HG03103 (cell line): ENCODE measurements at regions not wholly inside any gene's neighbourhood (a gene's known extent, or its start where the extent isn't known, plus 50 kb on each side); places are given as distances from the start of the nearest gene placed in this dataset.

ENCODE experiments used
- ATAC-seq: cut with Tn5 transposase; IDR thresholded peaks from one replicate; pipeline ENCODE4 v1.9.1; 2021; ENCODE audit warnings: low read depth; ENCODE audit not compliant: unreplicated experiment

DNA sequence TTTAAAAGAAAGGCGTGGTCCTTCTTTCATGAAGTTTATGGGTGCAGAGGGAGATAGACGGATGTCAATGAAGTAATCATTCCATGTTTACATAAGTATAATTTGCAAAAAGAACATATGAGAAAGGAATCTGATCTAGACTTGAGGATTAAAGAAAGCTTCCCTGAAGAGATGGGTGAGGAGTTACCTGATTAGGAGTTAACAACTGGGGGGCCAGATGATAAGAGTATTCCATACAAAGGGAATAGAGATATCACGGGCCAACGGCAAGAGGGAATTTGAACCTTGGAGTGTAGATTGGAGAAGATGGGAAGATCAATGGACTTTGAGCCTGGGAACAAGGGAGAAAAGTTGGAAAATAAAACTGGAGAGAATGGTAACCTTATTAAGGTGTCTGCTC lies 1959.9 kb upstream of the WWC1 start:
- ATAC-seq, result no peak

DNA sequence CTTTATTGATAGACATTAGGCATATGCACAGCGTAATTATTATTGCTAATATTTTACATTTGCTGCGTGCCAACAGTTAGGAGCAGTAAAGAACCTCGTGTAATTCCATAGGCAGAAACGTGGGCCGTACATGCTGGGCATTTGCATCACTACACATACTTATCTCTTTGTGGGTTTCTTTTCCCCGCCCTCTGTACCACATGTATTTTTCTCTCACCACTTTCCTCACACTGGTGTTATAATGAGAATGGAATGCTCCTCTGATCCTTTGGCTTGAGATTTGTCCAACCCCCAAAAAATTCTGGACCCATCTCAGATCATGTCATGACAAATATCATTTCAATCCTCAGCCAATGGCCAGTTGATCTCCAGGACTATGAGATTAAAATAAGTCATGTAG lies 1952.6 kb upstream of the WWC1 start:
- no peak for ATAC-seq

DNA sequence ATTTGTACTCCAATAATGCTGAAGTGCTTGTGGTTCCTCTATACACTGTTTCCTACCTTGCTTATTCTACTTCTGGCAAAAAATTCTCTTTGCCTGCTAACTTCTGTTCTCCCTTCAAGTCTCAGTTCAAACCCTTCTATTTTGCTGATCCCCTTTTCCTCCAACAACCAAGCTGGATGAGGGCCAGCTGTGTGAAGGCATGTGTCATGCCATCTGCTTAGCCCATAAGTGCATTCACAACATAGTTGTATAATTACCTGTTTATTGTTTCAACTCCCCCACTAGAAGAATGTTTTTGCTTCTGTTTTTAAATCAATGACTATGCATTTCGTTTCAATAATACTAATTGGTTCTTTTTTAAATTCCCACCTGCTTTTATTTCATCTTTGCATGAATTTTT lies 1951.4 kb upstream of the WWC1 start:
- no peak for ATAC-seq

GRCh38 chr5:166341740-166342337 lies 1949.6 kb upstream of the WWC1 start:
- ATAC-seq, result no peak

- ATAC-seq, result no peak
Observed at GRCh38 chr5:166342402-166342801, 1949.0 kb upstream of the WWC1 start.

DNA sequence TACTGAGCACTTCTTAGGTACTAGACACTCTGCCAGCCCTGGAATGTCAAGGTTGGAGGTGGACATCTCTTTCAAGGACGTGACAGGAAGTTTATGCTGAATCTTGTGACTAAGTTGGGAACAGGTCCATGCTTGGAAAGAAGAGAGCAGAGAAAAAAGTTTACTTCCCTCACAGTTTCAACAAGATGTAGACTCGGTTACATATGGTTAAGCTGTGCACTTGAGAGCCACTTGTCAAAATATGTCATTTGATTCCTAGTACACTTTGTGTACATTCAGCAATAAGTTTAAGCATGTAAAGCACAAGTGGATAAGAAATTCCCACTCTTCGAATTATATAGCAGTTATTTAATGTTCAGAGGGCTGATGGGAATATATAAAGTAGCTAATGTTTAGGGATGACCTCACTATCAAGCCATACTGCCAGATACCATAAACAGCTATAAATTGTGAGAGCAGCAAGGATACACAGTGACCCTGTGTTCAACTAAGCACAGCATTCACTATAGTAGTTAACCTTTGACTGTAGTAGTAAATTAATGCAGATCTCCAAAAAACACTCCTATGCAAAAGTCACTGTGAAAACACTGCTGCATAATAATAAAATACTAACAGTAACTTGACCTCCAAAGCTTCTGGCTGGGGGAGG lies 1944.6 kb upstream of the WWC1 start:
- ATAC-seq, result no peak

- no peak for ATAC-seq
Observed at GRCh38 chr5:166349046-166349445, 1942.4 kb upstream of the WWC1 start.

DNA sequence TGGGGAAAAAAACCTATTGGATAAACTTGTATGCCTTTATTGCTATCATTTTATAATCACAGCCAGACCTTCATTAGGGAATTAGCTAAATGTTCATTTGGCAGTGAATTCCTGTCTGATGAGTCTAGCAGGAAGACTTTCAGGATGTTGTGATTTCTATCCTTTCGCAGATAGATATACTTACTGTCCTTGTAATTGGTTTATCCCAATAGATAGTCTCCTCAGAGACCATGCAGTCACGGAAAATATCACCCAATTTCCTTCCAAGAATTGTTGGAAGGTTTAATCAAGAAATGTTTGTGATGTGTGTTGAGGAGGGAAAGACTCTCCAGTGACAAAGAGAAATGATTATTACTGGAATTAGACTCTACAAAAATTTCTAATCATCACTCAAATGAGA lies 1937.9 kb upstream of the WWC1 start:
- ATAC-seq, result no peak

DNA sequence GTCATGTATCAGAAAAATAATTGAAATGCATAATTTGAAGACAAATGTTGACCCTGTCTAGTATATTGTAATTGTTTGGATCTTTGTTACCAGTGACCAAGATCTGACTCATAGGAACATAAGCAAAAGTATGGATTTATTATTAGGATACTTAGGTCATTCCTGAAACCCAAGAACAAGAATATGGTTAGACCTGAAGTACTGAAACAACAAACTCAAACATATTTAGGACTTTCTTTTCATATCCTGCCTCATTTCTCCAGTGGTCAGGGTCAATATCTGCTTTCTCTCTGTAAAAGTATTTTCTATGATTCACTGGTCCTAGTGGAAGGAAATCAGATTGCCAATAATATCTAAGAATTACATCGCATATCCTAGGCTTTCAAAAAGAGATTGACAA lies 1937.1 kb upstream of the WWC1 start:
- ATAC-seq, result no peak

- ATAC-seq, result no peak
Observed at GRCh38 chr5:166356096-166356495, 1935.3 kb upstream of the WWC1 start.

DNA sequence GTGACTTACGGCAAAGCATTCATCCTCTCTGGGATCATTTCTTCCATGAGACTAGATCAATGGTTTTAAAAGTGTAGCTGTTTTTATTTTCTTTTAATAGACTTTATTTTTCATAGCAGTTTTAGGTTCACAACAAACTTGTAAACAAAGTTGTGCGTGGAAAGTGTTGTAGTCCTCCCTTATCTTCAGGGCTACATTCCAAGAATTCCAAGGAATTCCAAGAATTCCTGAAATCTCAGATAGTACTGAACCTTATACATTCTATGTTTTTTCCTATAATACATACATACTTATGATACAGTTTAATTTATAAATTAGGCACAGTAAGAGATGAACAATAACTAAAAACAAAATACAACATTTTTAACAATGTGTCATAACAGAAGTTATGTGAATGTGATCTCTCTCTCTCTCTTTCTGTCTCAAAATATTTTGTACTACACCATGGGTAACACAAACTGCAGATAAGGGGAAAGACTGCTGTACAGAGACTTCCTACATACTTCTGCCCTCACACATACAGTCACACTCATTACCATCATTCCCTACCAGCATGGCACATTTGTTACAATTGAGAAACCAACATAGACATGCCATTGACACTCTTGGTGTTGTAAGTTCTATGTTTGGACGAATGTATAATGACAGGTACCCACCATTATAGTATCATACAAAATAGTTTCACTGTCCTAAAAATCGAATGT lies 1933.2 kb upstream of the WWC1 start:
- ATAC-seq, result no peak

DNA sequence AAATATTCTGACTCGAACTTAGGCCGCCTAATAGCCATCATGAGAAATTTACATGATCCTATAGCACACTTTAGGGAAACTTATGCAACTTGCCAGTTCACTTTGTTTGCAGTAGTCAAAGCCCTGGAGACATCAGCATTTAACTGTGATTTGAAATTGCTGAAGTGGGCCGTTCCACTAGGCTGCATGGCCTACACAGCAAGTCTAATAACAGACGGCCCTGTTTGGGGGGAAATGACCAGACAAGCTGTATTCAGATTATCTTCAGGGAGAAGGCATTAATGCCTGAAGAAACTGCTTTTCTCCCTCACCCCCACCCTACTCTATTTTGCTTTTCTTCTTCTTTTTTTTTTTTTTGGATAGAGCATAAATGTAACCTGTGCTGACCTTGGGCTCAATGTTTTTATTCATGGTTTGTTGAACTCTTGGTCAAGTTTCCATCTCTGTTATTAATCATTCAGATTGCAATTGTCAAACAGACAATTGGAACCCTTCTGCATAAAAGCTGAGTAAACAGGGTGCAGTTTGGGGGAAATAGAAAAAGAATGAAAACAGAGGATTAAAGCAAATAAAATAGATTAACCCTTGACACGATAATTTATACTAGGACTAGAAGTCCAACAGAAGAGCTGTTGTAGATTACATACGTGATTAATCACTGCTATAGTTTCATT lies 1928.2 kb upstream of the WWC1 start:
- ATAC-seq, result no peak

DNA sequence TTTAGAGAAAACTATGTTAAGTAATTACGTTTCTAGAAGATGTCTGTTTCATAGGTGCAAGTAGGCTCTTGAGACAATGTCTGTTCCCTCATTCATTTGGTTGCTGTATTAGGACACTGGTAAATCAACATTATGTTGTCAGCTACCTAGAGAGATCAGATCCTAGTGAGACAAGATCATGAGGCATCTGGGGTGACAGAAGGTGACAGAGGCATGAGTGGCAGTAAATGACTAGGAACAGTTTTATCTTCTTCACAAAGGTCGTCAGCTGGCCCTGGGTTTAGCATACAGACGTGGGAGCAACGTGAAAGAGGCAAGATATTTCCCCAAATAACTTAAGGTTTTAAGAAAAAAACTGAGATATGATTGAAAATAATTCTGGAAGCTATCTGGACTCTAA lies 1926.3 kb upstream of the WWC1 start:
- no peak for ATAC-seq

- ATAC-seq, result no peak
Observed at GRCh38 chr5:166367391-166367790, 1924.1 kb upstream of the WWC1 start.

DNA sequence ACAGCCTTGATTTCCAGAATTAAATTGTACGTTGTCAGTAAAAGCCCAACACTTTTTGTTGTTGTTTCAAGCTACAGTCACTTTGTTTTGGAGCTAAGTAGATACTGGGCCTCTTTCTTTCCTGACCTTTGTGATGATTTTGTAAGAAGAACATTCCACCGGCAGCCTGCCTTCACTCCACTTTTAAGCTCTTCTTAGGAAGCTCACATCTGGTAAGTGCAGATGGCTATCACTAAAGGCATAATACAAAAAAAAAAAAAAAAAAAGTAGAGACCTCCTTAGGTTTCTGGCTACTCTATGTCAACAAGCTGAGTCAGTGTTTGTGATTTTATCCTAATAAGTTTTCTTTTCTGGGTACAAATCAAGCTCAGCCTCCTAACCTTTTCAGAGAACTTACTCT lies 1922.1 kb upstream of the WWC1 start:
- ATAC-seq, result no peak

DNA sequence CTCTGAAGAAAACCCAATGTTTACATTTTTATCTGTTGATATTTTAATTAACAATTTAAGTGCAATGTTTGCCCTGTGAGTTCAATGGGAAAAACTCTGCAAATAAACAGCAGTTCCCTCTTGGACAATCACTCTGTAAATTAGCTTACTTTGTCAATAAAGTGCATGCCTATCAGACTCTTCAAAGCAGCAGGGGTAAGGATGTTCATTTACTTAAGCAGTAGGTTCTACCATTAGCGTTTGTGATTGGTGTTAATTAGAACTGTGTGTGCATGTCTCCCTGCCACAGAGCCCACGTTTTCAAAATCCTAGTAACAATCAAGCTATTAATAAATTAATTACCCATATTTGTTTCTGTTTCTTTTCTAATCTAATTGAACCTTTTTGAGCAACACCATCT lies 1921.6 kb upstream of the WWC1 start:
- no peak for ATAC-seq

GRCh38 chr5:166370928-166371690 lies 1920.3 kb upstream of the WWC1 start:
- no peak for ATAC-seq

- no peak for ATAC-seq
Observed at GRCh38 chr5:166373817-166374216, 1917.6 kb upstream of the WWC1 start.

DNA sequence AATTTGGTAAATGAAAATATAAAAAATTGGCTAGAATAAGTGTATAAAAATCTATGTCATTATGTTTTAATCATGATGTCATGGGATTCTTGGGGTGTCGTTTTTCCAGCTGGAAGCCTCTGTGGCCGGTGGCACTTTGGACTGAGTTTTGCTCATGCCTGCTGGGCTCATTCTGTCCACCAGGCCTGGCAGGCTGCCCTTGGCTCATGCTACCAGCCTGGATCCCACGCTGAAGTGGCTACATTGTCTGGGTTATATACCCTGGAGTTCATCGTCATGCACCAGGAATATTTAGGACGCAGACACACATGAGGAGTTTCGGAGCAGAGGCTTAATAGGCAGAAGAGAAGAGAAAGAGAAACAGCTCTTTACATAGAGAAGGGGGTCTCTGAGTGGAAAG lies 1913.7 kb upstream of the WWC1 start:
- ATAC-seq, result no peak

GRCh38 chr5:166379517-166379916 lies 1911.9 kb upstream of the WWC1 start:
- ATAC-seq, result no peak

DNA sequence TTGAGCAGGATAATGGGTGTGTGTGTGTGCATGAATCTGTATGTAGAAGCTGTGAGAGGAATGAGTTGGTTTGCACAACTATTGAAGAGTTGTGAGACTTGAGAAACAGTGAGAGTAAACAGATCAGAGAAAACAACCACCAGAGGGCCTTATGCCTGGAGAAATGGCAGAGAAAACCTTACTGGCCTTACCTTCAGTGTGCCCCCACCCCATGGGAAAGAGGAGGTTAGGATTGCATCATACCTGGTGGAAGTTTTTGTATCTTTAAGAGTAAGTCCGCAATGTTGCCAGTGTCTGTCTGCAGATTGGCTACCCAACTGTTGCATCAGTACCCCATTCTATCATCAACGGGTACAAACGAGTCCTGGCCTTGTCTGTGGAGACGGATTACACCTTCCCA lies 1909.4 kb upstream of the WWC1 start:
- ATAC-seq, result no peak
